ENCODE measurements at regions not wholly inside any gene's neighbourhood (a gene's known extent, or its start where the extent isn't known, plus 50 kb on each side); places are given as distances from the start of the nearest gene placed in this dataset.

- ChIA-PET CTCF (ENCODE audit: unreplicated experiment) (interaction anchor here (0.5 to 1.4 kb wide), 4 partner anchors 9 to 96 kb away, joined by 3 to 4 read pairs (median 4); partner anchors contain the start of gene SLC39A10), POLR2A (interaction anchor here (0.5 to 3.1 kb wide), 35 partner anchors 9 to 1768 kb away, joined by 3 to 32 read pairs (median 5); partner anchors contain the start of gene SLC39A10)
- Histone ChIP-seq H3K4me3 (ENCODE audit: low read depth, low read length, poor library complexity, severe bottlenecking) (peak overlapping the region; percentile 55), H3K36me3 (ENCODE audit: insufficient read depth, low read length) (no peaks in the 10 kb centered on the region), H3K4me1 (ENCODE audit: insufficient read depth, low read length, poor library complexity, severe bottlenecking) (peaks cover 84% of the 10 kb centered on the region), H3K9me3 (ENCODE audit: low read length) (no peaks in the 10 kb centered on the region), H3K9me2 (ENCODE audit: insufficient read depth, low read length) (no peaks in the 10 kb centered on the region), H3K27ac (ENCODE audit: low read depth, low read length, poor library complexity, severe bottlenecking) (peak overlapping the region; percentile 95), H2AFZ (ENCODE audit: low read length) (peak overlapping the region; percentile 27; the same call in 1 of the 2 replicates), H3K79me2 (ENCODE audit: insufficient read depth, low read depth, low read length) (no peaks in the 10 kb centered on the region), H3K4me2 (ENCODE audit: low read length) (peak overlapping the region; percentile 85), H4K20me1 (ENCODE audit: insufficient read depth, low read length) (no peaks in the 10 kb centered on the region)
- TSS peak; percentile 88 for BruUV-seq (replicated peaks)
- intact Hi-C loops (cut with micrococcal nuclease; ENCODE audit: unreplicated experiment): loop anchor here (5.0 to 10.0 kb wide), 4 partner anchors 219 to 1459 kb away; no protein-coding TSS in a partner anchor
- no peak for TF ChIP-seq CTCF (conservative IDR thresholded peaks at IDR 0.05; ENCODE audit: low read length)
- DNase-seq (ENCODE audit: low spot score): peak; percentile 77
These were observed 95.7 kb upstream of the SLC39A10 start for GRCh38 chr2:195561116-195561921.

GRCh38 chr2:195560209-195560895 lies 96.7 kb upstream of the SLC39A10 start:
- H3K36me3 ChIP-seq (ENCODE audit: insufficient read depth, low read length): no peaks in the 10 kb centered on the region
- DNase-seq (ENCODE audit: low spot score): no peak
- peaks cover 77% of the 10 kb centered on the region for H3K4me1 ChIP-seq (ENCODE audit: insufficient read depth, low read length, poor library complexity, severe bottlenecking)
- intact Hi-C loops (cut with micrococcal nuclease; ENCODE audit: unreplicated experiment): loop anchor here (5.0 to 10.0 kb wide), 4 partner anchors 218 to 1458 kb away; no protein-coding TSS in a partner anchor
- TF ChIP-seq CTCF (conservative IDR thresholded peaks at IDR 0.05; ENCODE audit: low read length): no peak
- no peak for TF ChIP-seq EZH2phosphoT487 (IDR thresholded peaks at IDR 0.05; ENCODE audit: borderline replicate concordance, low read depth, low read length)
- peak overlapping the region; percentile 55 for H3K4me3 ChIP-seq (ENCODE audit: low read depth, low read length, poor library complexity, severe bottlenecking)
- no peaks in the 10 kb centered on the region for H3K79me2 ChIP-seq (ENCODE audit: insufficient read depth, low read depth, low read length)
- H3K27ac ChIP-seq (ENCODE audit: low read depth, low read length, poor library complexity, severe bottlenecking): peak overlapping the region; percentile 95
- H3K9me3 ChIP-seq (ENCODE audit: low read length): no peaks in the 10 kb centered on the region
- ChIA-PET CTCF (ENCODE audit: unreplicated experiment) (interaction anchor here (0.7 to 1.4 kb wide), 2 partner anchors 8 to 97 kb away, joined by 4 read pairs; partner anchors contain the start of gene SLC39A10), POLR2A (interaction anchor here (0.5 to 3.1 kb wide), 29 partner anchors 8 to 1769 kb away, joined by 3 to 32 read pairs (median 5); partner anchors contain the start of gene SLC39A10)
- peak overlapping the region; percentile 85 for H3K4me2 ChIP-seq (ENCODE audit: low read length)
- no peaks in the 10 kb centered on the region for H4K20me1 ChIP-seq (ENCODE audit: insufficient read depth, low read length)
- H2AFZ ChIP-seq (ENCODE audit: low read length): no peak overlapping the region
- no peaks in the 10 kb centered on the region for H3K9me2 ChIP-seq (ENCODE audit: insufficient read depth, low read length)
- BruUV-seq (replicated peaks): no TSS peak
